Body of pancreas (tissue), 4 donors: ENCODE measurements at regions not wholly inside any gene's neighbourhood (a gene's known extent, or its start where the extent isn't known, plus 50 kb on each side); places are given as distances from the start of the nearest gene placed in this dataset.
"Not testable (repeated sequence)": the region's sequence is repeated elsewhere in the genome, so short reads cannot be mapped to it uniquely, and the experiment has no call there.

ENCODE experiments used
- ATAC-seq: fragments of 150-250 bp; one replicate; pipeline ENCODE4 v1.9.1; 2016
- DNase-seq, 4 donors: peaks; one replicate each; pipeline ENCODE4 v3.0.0-alpha.2; 2019
- H3K27ac ChIP-seq, 4 donors: fragments of 200-600 bp; sonication (generic); 1 replicate in 3 of 4; 2 replicates in 1 of 4; pipeline versions ENCODE4 v1.5.1 to v1.6.1; 2016 to 2019; ENCODE audit warnings: mild to moderate bottlenecking in 1 of 4, mixed read lengths in 1 of 4, moderate library complexity in 1 of 4
- H3K27me3 ChIP-seq, 2 donors: fragments of 200-600 bp; sonication (generic); one replicate each; pipeline ENCODE4 v1.6.0; 2016; ENCODE audit warnings: mild to moderate bottlenecking in 1 of 2
- H3K36me3 ChIP-seq, 2 donors: fragments of 200-600 bp; sonication (generic); replicated peaks in 1 of 2; 2 replicates each; pipeline ENCODE4 v1.5.1; 2016; ENCODE audit warnings: low read depth in 2 of 2; ENCODE audit not compliant: insufficient read depth in 1 of 2
- H3K4me1 ChIP-seq: fragments of 200-600 bp; sonication (generic); one replicate; pipeline ENCODE4 v1.6.0; 2016
- H3K4me3 ChIP-seq, 2 donors: fragments of 200-600 bp; sonication (generic); 1 replicate in 1 of 2; 2 replicates in 1 of 2; pipeline ENCODE4 v1.5.1; 2016 to 2019
- H3K9me3 ChIP-seq, 3 donors: fragments of 200-600 bp; sonication (generic); 1 replicate in 2 of 3; 2 replicates in 1 of 3; pipeline ENCODE4 v1.5.1; 2016
- CTCF ChIP-seq, 7 experiments: fragments of 450-650 bp in 4 of 7; fragments of 200-600 bp in 3 of 7; sonication (generic) in 3 of 7; IDR thresholded peaks; one replicate each; pipeline ENCODE4 v1.5.1; 2016 to 2019; ENCODE audit warnings: antibody characterized with exemption in 7 of 7
- POLR2A ChIP-seq, 3 donors: fragments of 450-650 bp; IDR thresholded peaks; one replicate each; pipeline ENCODE4 v1.6.1; 2016; ENCODE audit warnings: antibody characterized with exemption in 3 of 3, mild to moderate bottlenecking in 2 of 3
- WGBS, 2 donors: methylation state at CpG; one replicate each; pipeline ENCODE4 v1.1.5; 2017; 5-methylcytosine and 5-hydroxymethylcytosine counted together
- intact Hi-C: fragments of 100-400 bp; cut with DNase I; formaldehyde crosslinking; loops from one replicate; pipeline ENCODE4 v1.15.1; 2023

- no peaks in the 10 kb centered on the region for H3K27me3 ChIP-seq
- no peaks in the 10 kb centered on the region for H3K9me3 ChIP-seq
- no peak overlapping the region for H3K4me3 ChIP-seq
- H3K36me3 ChIP-seq: no peaks in the 10 kb centered on the region
- 57 to 69% methylated on average over 7 to 8 of the region's 8 CpGs for WGBS, 2 donors
- no peak for DNase-seq
- no peak for ATAC-seq
- intact Hi-C loops: no loop called here
- H3K4me1 ChIP-seq: no peaks in the 10 kb centered on the region
- TF ChIP-seq POLR2A (IDR thresholded peaks at IDR 0.05) (no peak), CTCF (IDR thresholded peaks at IDR 0.05) (no peak)
- no peak overlapping the region for H3K27ac ChIP-seq
Measured at GRCh38 chr9:30048396-30048795, 2336.0 kb upstream of the ACO1 start.

DNA sequence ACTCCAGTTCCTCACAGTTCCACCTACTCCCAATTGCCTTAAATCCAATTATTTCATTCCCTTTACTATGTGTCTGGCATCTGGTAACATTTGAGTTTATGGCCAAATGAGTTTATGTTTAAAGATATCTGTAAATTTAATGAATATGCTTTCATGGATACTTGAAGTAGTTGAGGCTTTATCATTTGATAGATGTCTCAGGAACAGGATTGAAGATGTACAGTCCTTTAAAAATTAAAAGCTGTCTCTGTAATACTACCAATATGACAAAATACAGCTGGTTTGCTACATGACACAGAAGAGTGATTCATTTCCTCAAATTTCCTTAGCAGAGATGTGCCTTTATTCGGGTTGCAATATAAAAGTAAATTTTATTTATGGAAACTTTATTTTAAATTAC lies 2326.0 kb upstream of the ACO1 start:
- ATAC-seq: no peak
- Histone ChIP-seq H3K4me3 (no peak overlapping the region), H3K4me1 (no peaks in the 10 kb centered on the region), H3K27ac (no peak overlapping the region), H3K9me3 (no peaks in the 10 kb centered on the region), H3K27me3 (no peaks in the 10 kb centered on the region), H3K36me3 (no peaks in the 10 kb centered on the region)
- DNase-seq: no peak
- intact Hi-C loops: no loop called here
- no peak for TF ChIP-seq POLR2A (IDR thresholded peaks at IDR 0.05)
- no peak for TF ChIP-seq CTCF (IDR thresholded peaks at IDR 0.05)
- WGBS, 2 donors: 34 to 49% methylated on average over 1 of the region's 1 CpG

DNA sequence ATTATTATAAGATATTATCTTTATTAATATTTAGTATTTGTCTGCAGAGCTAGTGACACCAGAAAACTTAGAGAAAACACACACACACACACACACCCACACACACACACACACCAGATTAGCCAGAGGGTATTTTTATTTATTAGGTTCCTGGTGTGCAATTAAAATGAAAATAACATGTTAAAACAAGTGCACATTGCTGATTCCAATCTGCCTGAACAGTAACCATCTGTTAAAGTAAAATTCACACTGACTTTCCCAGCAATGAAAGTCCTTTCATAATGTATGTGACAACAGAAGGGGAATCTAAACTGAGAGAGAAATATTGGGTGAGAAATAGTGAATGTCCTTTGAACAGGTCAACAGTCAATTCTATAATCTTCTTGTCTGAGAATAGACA lies 2323.5 kb upstream of the ACO1 start:
- Histone ChIP-seq H3K9me3 (no peaks in the 10 kb centered on the region), H3K4me3 (no peak overlapping the region), H3K36me3 (no peaks in the 10 kb centered on the region), H3K27ac (no peak overlapping the region), H3K27me3 (no peaks in the 10 kb centered on the region), H3K4me1 (no peaks in the 10 kb centered on the region)
- no peak for ATAC-seq
- intact Hi-C loops: no loop called here
- TF ChIP-seq CTCF (IDR thresholded peaks at IDR 0.05) (no peak), POLR2A (IDR thresholded peaks at IDR 0.05) (no peak)
- no peak for DNase-seq

DNA sequence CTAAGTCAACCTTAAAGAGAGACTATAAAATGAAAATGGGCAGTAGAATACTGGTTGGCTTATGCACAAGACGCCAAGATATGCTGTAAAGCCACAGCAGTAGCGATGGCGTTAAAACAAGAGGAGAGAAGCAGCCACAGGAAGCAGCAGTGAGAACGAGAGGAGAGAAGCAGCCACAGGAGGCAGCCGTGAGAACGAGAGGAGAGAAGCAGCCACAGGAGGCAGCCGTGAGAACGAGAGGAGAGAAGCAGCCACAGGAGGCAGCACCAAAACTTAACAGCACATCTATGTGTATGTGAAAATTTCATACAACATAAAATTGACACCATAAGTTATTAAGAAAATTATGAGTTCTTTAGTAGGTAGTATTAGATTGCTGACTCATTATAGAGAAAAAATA lies 2318.6 kb upstream of the ACO1 start:
- H3K4me3 ChIP-seq: no peak overlapping the region
- H3K9me3 ChIP-seq: no peaks in the 10 kb centered on the region
- no peaks in the 10 kb centered on the region for H3K36me3 ChIP-seq
- no peak for TF ChIP-seq POLR2A (IDR thresholded peaks at IDR 0.05)
- TF ChIP-seq CTCF (IDR thresholded peaks at IDR 0.05): no peak
- ATAC-seq (no peak), DNase-seq (no peak)
- intact Hi-C loops: no loop called here
- H3K4me1 ChIP-seq: no peaks in the 10 kb centered on the region
- 62% methylated on average over 8 of the region's 8 CpGs for WGBS, 2 donors
- H3K27ac ChIP-seq: no peak overlapping the region
- H3K27me3 ChIP-seq: no peaks in the 10 kb centered on the region

DNA sequence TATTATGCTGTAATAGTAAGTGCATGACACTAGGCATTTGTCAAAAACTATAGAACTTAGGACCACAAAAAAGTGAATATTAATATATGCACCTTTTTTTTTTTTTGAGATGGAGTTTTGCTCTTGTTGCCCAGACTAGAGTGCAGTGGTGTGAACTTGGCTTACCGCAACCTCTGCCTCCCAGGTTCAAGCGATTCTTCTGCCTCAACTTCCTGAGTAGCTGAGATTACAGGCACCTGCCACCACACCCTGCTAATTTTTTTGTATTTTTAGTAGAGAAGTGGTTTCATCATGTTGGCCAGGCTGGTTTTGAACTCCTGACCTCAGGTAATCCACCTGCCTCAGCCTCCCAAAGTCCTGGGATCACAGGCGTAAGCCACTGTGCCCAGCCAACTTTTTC lies 2315.2 kb upstream of the ACO1 start:
- ATAC-seq, H3K27ac ChIP-seq, H3K27me3 ChIP-seq, H3K4me3 ChIP-seq, H3K9me3 ChIP-seq, H3K36me3 ChIP-seq, DNase-seq, intact Hi-C loops, H3K4me1 ChIP-seq: not testable (repeated sequence)
- 75 to 76% methylated on average over 3 of the region's 3 CpGs for WGBS, 2 donors
